GM10266 (cell line): ENCODE measurements at regions not wholly inside any gene's neighbourhood (a gene's known extent, or its start where the extent isn't known, plus 50 kb on each side); places are given as distances from the start of the nearest gene placed in this dataset.

Experiments
- DNase-seq: peaks from one replicate; pipeline ENCODE4 v3.0.0; 2012; ENCODE audit errors: extremely low spot score
- TF ChIP-seq, protein P1 (sequence below): IDR thresholded peaks from 2 replicates; pipeline ENCODE4 v1.5.1; 2012; ENCODE audit warnings: mild to moderate bottlenecking, low read depth; ENCODE audit not compliant: control insufficient read depth, insufficient read depth; ENCODE audit errors: missing control alignments

DNA sequence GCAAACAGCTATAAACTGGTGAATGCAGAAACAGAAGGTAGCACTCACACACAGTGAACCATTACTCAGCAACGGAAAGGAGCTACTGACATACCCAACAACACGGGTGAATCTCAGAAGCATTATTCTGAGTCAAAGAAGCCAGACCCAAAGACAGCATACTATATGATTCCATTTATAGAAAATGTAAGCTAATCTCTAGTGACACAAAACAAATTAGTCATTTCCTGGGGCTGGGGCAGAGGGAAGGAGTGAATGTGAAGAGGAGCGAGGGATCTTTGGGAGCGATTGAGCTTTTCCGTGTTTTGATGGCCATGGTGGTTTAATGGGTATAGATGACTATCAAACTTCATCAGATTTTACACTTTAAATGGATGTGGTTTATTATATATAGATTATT, 614.6 kb downstream of the DHX35 start:
- DNase-seq, result no peak
- TF ChIP-seq, protein P1, sequence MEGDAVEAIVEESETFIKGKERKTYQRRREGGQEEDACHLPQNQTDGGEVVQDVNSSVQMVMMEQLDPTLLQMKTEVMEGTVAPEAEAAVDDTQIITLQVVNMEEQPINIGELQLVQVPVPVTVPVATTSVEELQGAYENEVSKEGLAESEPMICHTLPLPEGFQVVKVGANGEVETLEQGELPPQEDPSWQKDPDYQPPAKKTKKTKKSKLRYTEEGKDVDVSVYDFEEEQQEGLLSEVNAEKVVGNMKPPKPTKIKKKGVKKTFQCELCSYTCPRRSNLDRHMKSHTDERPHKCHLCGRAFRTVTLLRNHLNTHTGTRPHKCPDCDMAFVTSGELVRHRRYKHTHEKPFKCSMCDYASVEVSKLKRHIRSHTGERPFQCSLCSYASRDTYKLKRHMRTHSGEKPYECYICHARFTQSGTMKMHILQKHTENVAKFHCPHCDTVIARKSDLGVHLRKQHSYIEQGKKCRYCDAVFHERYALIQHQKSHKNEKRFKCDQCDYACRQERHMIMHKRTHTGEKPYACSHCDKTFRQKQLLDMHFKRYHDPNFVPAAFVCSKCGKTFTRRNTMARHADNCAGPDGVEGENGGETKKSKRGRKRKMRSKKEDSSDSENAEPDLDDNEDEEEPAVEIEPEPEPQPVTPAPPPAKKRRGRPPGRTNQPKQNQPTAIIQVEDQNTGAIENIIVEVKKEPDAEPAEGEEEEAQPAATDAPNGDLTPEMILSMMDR, result no peak

GRCh38 chr20:39574061-39574460, 611.9 kb downstream of the DHX35 start:
- TF ChIP-seq, protein P1, result no peak
- no peak for DNase-seq

DNA sequence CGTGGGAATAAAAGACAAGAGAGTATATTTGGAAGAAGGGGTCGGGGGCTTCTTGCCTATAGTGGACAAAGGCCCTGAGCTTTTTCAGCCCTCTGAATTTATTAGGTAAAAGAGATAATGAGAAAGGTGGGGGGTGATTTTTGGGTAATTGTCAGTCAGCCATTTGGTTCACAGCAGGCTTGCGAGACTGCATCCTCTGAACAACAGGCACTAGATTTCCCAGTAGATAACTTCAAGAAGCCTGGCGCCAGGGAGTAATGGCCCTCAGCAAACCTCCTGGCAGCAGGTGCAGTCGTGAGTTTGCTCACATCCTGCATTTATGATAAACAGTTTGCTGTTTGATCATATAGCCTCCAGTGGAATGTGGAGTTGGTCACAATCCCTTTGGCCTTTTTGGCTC, 609.0 kb downstream of the DHX35 start:
- no peak for DNase-seq
- TF ChIP-seq, protein P1, result no peak

DNA sequence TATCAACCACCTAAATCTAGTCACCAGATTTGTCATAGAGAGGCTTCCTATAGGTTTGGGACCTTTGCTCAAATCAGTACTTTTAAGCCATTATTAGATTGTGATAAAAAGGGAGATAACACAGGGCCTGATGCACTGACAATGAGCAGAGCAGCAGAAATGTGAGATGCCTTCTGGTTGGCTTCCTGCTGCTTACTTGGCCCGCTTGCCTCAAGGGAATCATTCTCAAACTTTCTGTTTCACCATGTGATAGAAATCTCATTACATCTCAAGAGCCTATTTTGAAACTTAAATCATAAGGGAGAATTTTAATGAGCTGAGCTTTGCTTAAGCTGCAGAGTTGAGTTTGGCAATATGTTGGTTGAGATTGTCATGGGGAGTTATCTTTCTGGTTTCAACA, 606.0 kb downstream of the DHX35 start:
- TF ChIP-seq, protein P1, result no peak
- no peak for DNase-seq

DNA sequence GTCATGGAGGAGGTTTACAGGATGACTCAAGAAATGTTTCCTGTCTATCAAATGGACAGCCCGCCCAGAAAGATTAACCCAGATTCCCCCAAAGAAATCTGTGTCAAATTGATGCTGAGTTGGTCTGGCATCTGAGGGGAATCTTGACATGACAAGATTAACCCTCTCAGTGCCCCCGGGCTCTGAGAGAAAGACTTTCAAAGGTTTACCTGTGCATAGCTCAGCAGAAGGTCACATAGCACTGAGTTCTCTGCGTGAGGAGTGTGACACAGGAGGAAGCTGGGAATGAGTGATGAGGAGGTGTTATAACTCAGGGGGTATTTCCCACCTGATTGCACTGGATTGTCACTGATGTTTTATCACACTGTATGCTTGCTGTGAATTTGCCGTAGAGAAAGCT, 601.2 kb downstream of the DHX35 start:
- no peak for DNase-seq
- TF ChIP-seq, protein P1, result no peak

DNA sequence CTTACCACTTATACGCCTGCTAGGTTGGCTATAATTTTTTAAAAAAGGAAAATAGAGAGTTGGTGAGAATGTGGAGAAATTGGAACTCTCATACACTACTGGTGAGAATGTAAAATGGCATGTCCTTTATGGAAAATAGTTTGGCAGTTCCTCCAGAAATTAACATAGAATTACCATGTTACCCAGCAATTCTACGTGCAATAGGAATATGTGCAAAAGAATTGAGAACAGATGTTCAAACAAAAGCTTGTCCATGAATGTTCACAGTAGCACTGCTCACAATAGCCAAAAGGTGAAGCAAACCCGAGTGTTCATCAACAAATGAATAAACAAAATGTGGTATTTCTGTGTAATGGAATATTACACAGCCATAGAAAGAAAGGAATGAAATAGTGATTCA, 592.2 kb downstream of the DHX35 start:
- no peak for DNase-seq
- TF ChIP-seq, protein P1, result no peak

DNA sequence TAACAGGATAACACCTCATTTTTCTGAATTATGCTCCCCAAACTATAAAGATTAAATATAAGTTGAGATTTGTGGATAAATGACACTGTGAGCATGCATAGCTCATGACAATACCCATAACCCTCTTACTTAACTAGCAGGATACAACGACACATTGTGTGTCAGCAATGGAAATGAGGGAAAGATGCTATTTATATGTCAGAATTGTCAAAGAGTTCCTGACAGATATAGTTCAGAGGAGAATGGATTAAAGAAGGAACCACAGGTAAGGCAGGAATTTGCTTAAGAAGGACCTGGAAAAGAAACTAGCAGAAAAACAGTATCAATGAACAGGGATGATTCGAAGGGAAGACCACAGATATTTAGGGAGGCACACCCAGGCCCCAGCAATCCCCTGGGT, 591.0 kb downstream of the DHX35 start:
- no peak for DNase-seq
- TF ChIP-seq, protein P1, result no peak
